LNCaP clone FGC (cell line): ENCODE measurements at regions not wholly inside any gene's neighbourhood (a gene's known extent, or its start where the extent isn't known, plus 50 kb on each side); places are given as distances from the start of the nearest gene placed in this dataset.

Source experiments
- DNase-seq: peaks from one replicate; pipeline ENCODE4 v3.0.0-alpha.2; 2011; ENCODE audit warnings: low read depth
- H3K4me3 ChIP-seq: 2 replicates; pipeline ENCODE4 v1.5.1; 2011; ENCODE audit warnings: mild to moderate bottlenecking, low read depth, low read length, control low read depth
- CTCF ChIP-seq: IDR thresholded peaks from 2 replicates; pipeline ENCODE4 v1.5.1; 2012; ENCODE audit warnings: mild to moderate bottlenecking; ENCODE audit not compliant: control insufficient read depth, insufficient read depth; ENCODE audit errors: extremely low read depth

GRCh38 chr11:121930004-121930965 is 185.7 kb downstream of the BLID start:
- no peak for TF ChIP-seq CTCF
- H3K4me3 ChIP-seq: no peak overlapping the region
- DNase-seq: no peak

- TF ChIP-seq CTCF: no peak
- H3K4me3 ChIP-seq: no peak overlapping the region
- DNase-seq: no peak
Measured at GRCh38 chr11:121929581-121929980, 186.4 kb downstream of the BLID start.

- no peak overlapping the region for H3K4me3 ChIP-seq
- no peak for DNase-seq
- no peak for TF ChIP-seq CTCF
Measured at GRCh38 chr11:121928597-121929580, 187.1 kb downstream of the BLID start.

GRCh38 chr11:121927789-121928188 is 188.2 kb downstream of the BLID start:
- DNase-seq: no peak
- H3K4me3 ChIP-seq: no peak overlapping the region
- TF ChIP-seq CTCF: no peak

- DNase-seq: no peak
- TF ChIP-seq CTCF: no peak
- no peak overlapping the region for H3K4me3 ChIP-seq
Measured at GRCh38 chr11:121927097-121927785, 188.8 kb downstream of the BLID start.

- no peak for DNase-seq
- H3K4me3 ChIP-seq: no peak overlapping the region
- no peak for TF ChIP-seq CTCF
Measured at GRCh38 chr11:121924191-121924590, 191.8 kb downstream of the BLID start.
